ENCODE measurements at regions not wholly inside any gene's neighbourhood (a gene's known extent, or its start where the extent isn't known, plus 50 kb on each side); places are given as distances from the start of the nearest gene placed in this dataset.

DNA sequence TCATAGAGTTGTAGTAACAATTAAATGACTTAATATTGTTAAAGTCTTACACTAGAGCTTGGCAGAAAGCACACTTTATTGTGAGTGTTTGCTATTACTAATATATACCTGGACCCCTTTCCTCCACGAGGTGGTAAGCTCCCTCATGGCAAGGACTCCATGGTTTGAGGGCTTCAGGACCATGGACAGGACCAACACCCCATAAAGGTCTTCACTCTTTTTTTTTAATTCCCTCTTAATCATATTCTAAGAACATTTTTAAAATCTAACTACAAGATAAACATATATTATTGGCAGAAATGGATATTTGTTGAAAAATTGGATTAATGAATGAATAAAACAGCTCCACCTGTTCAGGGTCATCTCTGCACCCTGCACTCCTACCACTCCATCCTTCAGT is 154.5 kb downstream of the CBLN1 start:
- Histone ChIP-seq H3K27ac (ENCODE audit: low read length) (no peak overlapping the region), H3K27me3 (replicated peaks; ENCODE audit: insufficient read depth, low read length) (no peaks in the 10 kb centered on the region), H3K9me2 (replicated peaks; ENCODE audit: insufficient read depth, low read length) (no peaks in the 10 kb centered on the region), H3K9ac (ENCODE audit: low read length) (no peak overlapping the region), H3F3A (ENCODE audit: insufficient read depth, low read length) (no peaks in the 10 kb centered on the region), H3K36me3 (replicated peaks; ENCODE audit: insufficient read depth, low read length) (no peaks in the 10 kb centered on the region), H3K9me3 (replicated peaks; ENCODE audit: insufficient read depth, low read length) (no peaks in the 10 kb centered on the region), H3K79me2 (ENCODE audit: low read length) (no peaks in the 10 kb centered on the region), H3K4me2 (ENCODE audit: low read depth, low read length) (no peak overlapping the region), H3K4me3 (ENCODE audit: low read length) (no peak overlapping the region), H3K4me1 (ENCODE audit: low read length) (no peaks in the 10 kb centered on the region), H2AFZ (ENCODE audit: low read length) (no peak overlapping the region), H4K20me1 (ENCODE audit: insufficient read depth, low read length) (no peaks in the 10 kb centered on the region)
- DNase-seq, result peak; percentile 36
- TF ChIP-seq, protein P1, sequence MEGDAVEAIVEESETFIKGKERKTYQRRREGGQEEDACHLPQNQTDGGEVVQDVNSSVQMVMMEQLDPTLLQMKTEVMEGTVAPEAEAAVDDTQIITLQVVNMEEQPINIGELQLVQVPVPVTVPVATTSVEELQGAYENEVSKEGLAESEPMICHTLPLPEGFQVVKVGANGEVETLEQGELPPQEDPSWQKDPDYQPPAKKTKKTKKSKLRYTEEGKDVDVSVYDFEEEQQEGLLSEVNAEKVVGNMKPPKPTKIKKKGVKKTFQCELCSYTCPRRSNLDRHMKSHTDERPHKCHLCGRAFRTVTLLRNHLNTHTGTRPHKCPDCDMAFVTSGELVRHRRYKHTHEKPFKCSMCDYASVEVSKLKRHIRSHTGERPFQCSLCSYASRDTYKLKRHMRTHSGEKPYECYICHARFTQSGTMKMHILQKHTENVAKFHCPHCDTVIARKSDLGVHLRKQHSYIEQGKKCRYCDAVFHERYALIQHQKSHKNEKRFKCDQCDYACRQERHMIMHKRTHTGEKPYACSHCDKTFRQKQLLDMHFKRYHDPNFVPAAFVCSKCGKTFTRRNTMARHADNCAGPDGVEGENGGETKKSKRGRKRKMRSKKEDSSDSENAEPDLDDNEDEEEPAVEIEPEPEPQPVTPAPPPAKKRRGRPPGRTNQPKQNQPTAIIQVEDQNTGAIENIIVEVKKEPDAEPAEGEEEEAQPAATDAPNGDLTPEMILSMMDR (IDR thresholded peaks at IDR 0.05; ENCODE audit: low read length), result no peak
- no peak for TF ChIP-seq EZH2phosphoT487 (IDR thresholded peaks at IDR 0.05; ENCODE audit: low read length)
- no peak for TF ChIP-seq EZH2 (optimal IDR thresholded peaks at IDR 0.05; ENCODE audit: low read depth, low read length)

DNA sequence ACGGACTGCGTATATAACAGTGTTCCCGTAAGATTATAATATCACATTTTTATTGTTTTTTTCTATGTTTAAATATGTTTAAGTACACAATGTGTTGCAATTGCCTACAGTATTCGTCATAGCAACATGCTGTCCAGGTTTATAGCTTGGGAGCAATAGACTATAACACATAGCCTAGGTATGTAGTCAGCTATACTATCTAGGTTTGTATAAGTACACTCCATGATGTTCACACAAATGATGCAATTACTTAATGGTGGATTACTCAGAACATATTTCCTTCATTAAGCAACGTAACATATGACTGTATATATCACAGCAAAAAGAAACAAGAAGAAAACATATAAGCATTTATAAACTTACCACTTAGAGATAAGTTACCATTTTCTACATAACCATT is 160.0 kb downstream of the CBLN1 start:
- Histone ChIP-seq H3K9me3 (replicated peaks; ENCODE audit: insufficient read depth, low read length) (no peaks in the 10 kb centered on the region), H3K4me1 (ENCODE audit: low read length) (no peaks in the 10 kb centered on the region), H3K79me2 (ENCODE audit: low read length) (no peaks in the 10 kb centered on the region), H3K27me3 (replicated peaks; ENCODE audit: insufficient read depth, low read length) (no peaks in the 10 kb centered on the region), H3K9ac (ENCODE audit: low read length) (no peak overlapping the region), H3K4me2 (ENCODE audit: low read depth, low read length) (no peak overlapping the region), H3K27ac (ENCODE audit: low read length) (no peak overlapping the region), H3K4me3 (ENCODE audit: low read length) (no peak overlapping the region), H3F3A (ENCODE audit: insufficient read depth, low read length) (no peaks in the 10 kb centered on the region), H3K36me3 (replicated peaks; ENCODE audit: insufficient read depth, low read length) (no peaks in the 10 kb centered on the region), H4K20me1 (ENCODE audit: insufficient read depth, low read length) (no peaks in the 10 kb centered on the region), H2AFZ (ENCODE audit: low read length) (no peak overlapping the region), H3K9me2 (replicated peaks; ENCODE audit: insufficient read depth, low read length) (no peaks in the 10 kb centered on the region)
- TF ChIP-seq, protein P1 (IDR thresholded peaks at IDR 0.05; ENCODE audit: low read length), result no peak
- TF ChIP-seq EZH2phosphoT487 (IDR thresholded peaks at IDR 0.05; ENCODE audit: low read length), result no peak
- TF ChIP-seq EZH2 (optimal IDR thresholded peaks at IDR 0.05; ENCODE audit: low read depth, low read length), result no peak
- no peak for DNase-seq

DNA sequence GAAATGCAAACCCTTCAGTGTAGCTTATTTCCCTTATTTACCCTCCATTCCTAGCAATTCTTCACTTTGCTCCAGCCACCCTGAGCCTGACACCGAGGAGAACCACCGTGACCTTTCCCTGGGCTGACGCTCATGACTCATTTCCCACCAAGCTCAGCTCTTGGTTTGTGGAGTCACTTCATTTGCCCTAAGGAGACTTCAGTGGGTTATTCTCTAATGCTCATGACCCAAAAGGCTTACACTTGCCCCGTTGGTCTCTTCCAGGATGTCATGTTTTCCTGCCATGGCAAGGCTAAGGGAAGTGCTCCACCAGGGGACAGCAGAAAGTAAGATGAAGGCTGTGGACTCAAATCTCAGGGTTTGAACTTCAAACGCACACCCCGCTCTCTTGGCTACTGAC is 161.0 kb downstream of the CBLN1 start:
- no peaks in the 10 kb centered on the region for H3K9me3 ChIP-seq (replicated peaks; ENCODE audit: insufficient read depth, low read length)
- no peak overlapping the region for H3K4me3 ChIP-seq (ENCODE audit: low read length)
- H3K79me2 ChIP-seq (ENCODE audit: low read length), result no peaks in the 10 kb centered on the region
- no peak overlapping the region for H3K4me2 ChIP-seq (ENCODE audit: low read depth, low read length)
- H2AFZ ChIP-seq (ENCODE audit: low read length), result no peak overlapping the region
- H3K9me2 ChIP-seq (replicated peaks; ENCODE audit: insufficient read depth, low read length), result no peaks in the 10 kb centered on the region
- no peaks in the 10 kb centered on the region for H3K36me3 ChIP-seq (replicated peaks; ENCODE audit: insufficient read depth, low read length)
- no peaks in the 10 kb centered on the region for H3F3A ChIP-seq (ENCODE audit: insufficient read depth, low read length)
- no peaks in the 10 kb centered on the region for H3K27me3 ChIP-seq (replicated peaks; ENCODE audit: insufficient read depth, low read length)
- TF ChIP-seq, protein P1 (IDR thresholded peaks at IDR 0.05; ENCODE audit: low read length), result no peak
- TF ChIP-seq EZH2 (optimal IDR thresholded peaks at IDR 0.05; ENCODE audit: low read depth, low read length) (no peak), EZH2phosphoT487 (IDR thresholded peaks at IDR 0.05; ENCODE audit: low read length) (no peak)
- DNase-seq, result no peak
- H3K4me1 ChIP-seq (ENCODE audit: low read length), result no peaks in the 10 kb centered on the region
- H3K9ac ChIP-seq (ENCODE audit: low read length), result no peak overlapping the region
- no peaks in the 10 kb centered on the region for H4K20me1 ChIP-seq (ENCODE audit: insufficient read depth, low read length)
- H3K27ac ChIP-seq (ENCODE audit: low read length), result no peak overlapping the region
